HG02571 (cell line): ENCODE measurements at regions not wholly inside any gene's neighbourhood (a gene's known extent, or its start where the extent isn't known, plus 50 kb on each side); places are given as distances from the start of the nearest gene placed in this dataset.

Experiments used
- ATAC-seq: cut with Tn5 transposase; IDR thresholded peaks from one replicate; pipeline ENCODE4 v1.9.1; 2021; ENCODE audit warnings: mild to moderate bottlenecking, moderate library complexity; ENCODE audit not compliant: unreplicated experiment

DNA sequence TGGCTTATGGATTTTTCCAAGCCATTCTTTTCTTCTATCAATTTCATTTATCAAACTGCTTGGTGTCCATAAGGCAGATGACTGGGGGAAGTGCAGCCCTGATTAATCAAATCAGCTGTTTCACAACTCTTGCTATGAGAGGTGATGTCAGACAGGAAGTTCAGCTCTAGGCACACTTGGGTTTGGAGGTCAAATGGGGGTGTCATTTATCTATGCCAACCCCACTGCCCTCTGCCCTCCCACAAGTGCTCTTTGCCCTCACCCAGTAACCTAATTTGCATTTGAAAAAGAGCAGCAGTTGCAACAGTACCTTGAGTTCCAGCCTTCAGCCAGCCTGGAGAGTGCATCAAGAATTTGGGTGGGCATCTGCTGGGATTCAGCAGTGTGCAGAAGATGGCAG lies 431.3 kb upstream of the SPRED2 start:
- no peak for ATAC-seq

DNA sequence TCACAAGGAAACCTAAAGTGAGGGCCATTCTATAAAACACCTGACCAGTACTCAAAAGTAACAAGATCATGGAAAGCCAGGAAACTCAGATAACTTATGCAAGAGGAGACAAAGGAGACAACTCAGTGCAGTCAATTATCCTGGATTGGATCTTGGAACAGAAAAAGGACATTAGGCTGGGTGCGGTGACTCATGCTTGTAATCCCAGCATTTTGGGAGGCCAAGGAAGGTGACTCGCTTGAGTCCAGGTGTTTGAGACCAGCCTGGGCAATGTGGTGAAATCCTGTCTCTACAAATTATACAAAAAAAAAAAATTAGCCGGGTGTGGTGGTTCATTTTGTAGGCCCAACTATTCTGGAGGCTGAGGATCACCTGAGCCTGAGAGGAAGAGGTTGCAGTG lies 424.5 kb upstream of the SPRED2 start:
- ATAC-seq, result no peak

DNA sequence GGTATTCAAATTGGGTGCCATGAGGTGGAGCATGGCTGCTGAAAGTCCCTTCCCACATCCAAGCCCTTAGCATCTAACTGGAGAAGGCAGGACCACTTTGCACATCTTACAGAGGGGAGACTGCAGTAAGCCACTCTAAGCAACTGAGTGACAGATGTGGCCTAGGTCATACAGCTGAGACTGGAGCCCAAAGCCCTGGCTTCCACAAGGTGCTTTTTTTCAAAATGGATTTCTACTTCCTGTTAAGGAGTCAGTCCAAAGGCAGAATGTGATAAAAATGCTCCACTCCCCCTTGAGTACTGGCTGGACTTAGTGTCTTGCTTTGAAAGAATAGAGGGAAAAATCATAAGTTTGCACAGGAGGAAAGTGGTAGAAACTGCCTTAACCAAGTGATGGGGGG lies 424.0 kb upstream of the SPRED2 start:
- no peak for ATAC-seq

DNA sequence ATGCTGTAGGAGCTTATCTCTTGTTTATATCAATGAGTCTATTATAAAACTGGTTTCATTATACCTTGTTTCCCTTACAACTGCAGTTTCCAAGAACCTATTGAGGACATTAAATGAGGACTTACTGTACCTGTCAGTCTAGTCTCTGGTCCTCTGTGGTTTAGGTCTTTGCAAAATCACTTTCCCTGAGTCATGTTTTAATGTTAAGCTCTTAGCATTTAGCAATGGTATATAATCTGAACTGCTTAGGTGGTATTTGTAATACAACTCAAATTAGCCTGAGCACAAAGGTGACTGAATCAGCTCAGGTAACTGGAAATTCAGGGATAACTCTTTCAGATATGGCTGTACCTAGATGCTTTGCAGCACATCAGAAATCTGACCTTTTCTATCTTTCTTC lies 418.3 kb upstream of the SPRED2 start:
- ATAC-seq, result no peak

DNA sequence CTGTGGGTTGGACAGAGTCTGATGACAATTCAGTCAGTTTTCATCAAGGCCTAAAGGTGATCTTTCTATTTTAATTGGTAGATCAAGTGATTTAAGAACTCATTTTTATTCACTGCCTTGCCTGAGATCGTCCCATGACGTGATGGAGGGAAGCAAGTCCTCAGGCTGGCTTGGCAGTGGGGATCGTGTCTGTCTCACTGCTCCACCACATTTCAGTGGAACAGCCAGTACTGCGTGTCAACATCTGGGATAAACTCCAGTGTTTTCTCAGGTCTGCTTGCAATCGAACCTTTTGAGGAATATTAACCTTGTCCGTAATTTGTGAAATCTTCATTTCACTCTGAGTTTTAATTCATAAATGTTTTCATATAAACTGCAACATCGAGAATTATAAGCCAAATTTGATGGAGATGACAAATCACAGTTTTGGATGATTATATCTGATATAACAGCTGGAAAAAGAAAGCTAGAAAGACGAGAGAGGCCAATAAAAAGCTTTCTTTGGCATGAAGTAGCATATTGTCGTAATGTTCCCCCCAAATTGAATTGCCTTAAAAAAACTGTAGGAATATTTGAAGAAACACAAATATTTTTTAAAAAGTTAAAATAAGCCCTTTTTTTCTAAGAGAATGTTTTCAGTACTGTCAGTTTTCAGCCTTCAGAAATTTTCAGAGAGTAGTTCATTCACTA lies 414.7 kb upstream of the SPRED2 start:
- ATAC-seq, result no peak

DNA sequence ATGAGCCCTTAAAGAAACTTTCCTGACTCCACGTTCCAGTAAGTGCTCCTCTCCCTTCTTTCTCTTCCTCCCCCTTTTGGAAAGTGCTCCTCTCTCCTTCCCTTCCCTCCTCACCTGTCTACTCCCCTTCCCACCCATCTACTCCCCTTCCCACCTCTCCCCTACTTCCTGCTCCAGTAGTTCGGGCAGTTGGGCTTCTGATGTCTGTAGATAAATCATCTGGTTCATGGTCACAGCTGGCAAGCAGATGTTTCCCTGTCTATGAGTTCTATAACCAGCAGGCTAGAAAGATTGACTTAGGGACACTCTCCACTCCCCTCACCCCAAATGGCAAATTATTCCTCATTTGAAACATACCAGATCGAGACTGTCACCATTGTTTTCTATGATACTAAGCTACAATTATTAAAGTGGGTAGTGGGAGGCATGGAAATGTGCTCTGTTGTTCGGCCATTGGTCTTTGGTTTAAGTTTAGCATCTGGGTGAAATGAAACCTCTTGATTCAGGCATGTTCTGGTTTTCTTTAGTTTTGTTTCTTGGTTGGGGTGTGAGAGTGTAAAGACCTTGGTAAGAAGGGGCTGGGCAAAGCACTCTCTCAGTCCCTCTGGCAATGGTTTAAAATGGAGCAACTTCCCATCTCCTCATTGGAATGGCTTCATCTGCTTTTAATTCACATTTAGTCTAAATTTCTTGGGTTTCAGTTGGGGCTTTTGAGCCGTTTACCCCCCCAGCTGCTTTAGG lies 413.2 kb upstream of the SPRED2 start:
- ATAC-seq, result no peak

DNA sequence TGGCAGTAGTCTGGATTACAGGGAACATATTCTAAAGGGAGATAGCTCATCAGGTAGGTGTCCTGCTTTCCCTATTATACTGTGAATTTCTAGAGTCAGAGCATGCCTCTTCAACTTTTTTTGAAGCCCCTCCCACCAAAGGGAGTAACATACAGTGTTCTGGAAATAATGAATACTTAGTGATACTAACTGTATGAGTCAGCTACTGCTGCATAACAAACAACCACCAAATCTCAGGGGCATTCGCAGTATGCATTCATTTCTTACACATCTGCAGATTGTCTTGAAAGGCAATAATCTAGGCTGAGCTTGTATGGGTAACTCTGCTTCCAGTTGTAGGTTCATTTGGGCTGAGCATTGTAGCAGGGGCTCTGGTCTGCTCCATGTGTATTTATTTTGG lies 409.7 kb upstream of the SPRED2 start:
- ATAC-seq, result no peak

DNA sequence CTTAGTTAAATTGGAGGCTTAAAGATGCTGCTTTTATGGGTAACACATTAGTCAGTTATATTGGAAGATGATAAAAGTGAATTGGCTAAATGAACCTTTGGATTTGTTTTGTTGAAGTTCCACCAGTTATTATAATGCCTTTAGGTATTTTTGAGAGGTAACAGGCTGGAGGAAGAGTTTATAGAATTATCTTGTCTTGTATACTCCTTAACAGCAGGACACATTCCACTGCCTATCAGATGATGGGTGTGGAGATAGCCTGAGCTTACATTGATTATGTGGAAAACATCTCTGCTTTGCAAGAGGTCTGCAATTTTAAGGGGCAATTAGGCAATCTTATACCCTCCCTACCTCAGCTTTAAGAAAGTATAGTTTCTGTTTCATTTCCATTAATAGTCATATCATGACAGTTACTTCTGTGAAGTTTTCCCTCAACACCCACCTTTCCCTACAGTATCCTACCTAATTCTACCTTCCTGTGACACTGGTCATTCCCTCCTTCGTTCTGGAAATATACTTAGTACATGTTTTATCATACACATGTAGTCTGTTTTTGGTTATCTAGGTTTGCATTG lies 403.7 kb upstream of the SPRED2 start:
- ATAC-seq, result no peak

DNA sequence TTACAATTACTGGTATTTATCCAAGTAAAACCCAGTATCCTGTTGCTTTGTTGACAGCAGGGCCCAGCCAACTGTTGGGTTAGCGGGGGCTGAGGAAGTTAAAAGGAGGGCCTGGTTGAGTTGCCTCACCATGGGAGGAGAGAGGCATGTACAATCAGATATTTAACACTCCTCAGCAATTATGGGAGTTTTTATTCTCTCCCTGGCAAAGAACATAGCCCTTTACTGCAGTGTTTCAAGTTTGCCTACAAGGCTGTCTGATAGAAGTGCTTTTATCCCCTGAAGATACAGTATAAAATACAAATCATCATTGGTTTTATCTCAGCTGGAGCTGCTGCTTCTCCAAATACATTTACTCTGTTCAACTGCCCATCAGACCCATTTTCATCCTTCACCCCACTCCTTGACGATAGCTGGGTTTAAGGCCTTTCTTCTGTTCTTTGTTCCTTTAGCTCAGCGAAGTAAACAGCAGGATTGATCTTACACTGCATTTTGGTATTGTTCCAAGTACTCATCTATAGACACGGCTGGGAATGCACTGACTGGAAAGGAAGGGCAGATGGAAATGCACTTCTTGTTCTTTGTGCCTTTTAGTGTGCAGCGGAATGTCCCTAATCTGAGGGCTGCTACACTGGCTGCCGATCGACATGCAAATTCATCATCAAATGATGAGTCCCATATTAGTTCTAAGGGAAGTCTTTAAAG lies 402.5 kb upstream of the SPRED2 start:
- no peak for ATAC-seq

DNA sequence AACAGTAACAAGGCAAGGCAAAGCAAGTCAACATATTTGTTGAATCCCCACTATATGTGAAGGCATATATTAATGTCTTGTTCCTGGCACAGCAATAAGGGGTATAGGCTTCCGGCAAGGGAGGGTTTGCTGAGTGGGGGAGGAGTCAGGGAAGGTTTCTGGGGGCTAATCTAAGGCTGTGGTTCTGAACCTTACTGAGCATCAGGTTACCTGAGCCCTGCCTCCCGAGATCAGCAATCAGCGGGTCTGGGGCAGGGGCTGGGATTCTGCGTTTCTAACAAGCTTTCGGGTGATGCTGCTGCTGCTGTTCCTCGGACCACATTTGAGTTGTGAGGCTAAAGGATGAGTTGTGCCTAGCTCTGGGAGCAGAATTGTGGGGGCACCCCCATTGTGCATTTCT lies 401.7 kb upstream of the SPRED2 start:
- no peak for ATAC-seq

DNA sequence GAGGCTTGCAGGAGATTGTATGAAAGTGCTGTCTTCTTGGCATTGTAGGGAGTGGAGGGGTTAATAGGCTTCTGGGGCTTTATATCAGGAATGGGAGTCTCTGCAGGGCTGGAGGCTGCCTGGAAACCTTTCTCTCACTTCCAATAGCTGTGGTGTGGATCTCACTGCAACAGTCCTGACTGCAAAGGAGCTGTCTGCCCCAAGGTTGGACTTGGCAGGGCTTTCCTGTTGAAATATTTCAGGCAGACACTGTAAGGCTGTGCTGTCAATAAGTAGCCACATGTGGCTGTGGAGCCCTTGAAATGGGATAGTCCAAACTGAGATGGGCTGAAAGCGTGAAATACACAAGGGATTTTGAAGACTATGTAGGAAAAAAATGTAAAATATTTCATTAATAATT lies 399.1 kb upstream of the SPRED2 start:
- no peak for ATAC-seq

DNA sequence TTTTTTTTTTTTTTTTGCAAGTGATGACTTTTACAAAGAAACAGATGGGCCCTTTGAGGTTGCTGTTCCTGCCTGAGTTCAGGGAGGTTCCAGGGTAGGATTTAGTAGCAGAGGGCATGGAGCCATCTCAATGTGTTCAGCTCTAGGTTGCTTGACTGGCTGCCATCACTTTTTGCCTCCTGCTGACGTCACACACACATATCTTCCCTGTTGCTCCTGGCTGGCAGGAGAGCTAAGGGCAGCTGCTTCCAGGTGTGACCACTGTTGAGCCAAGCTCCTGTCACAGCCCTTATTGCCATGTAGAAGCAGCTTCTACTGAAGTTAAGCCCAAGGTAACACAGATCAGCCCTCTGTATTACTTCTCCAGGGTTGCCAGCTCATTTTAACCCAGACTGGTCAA lies 394.2 kb upstream of the SPRED2 start:
- no peak for ATAC-seq

DNA sequence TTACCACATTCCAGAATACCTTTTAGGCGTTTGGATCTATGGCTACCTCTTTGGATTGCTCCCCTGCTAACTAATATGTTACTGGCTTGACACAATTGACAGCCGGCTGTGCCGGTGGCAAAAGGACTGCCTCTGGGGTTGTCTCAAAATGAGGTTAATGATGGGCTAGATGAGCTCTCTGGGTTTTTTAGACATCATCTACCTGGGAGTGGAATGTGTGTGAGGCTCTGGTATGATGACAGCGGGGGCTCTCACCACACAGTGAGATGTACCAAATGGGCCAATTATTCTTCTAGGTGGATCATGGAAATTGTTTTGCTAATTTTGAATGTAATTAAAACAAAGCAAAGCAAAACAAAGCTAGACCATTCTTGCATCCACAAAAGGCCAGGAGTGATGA lies 391.1 kb upstream of the SPRED2 start:
- no peak for ATAC-seq

DNA sequence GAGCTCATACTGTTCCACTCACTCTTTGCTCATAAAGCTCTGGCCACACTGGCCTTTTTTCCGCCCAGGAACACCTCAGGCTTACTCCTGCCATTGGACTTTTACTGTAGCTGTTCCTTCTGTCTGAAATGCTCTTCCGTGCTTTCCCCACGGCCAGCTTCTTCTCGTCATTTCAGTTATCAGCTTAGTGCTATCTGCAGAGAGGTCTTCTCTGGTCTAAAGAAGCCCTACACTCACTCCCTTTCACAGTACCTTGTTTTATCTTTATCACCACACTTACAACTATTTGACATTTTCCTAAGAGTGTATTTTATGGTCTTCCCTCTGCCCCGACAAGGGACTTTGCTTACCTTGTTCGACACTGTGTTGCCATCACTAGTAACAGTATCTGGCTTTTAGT lies 388.1 kb upstream of the SPRED2 start:
- no peak for ATAC-seq

DNA sequence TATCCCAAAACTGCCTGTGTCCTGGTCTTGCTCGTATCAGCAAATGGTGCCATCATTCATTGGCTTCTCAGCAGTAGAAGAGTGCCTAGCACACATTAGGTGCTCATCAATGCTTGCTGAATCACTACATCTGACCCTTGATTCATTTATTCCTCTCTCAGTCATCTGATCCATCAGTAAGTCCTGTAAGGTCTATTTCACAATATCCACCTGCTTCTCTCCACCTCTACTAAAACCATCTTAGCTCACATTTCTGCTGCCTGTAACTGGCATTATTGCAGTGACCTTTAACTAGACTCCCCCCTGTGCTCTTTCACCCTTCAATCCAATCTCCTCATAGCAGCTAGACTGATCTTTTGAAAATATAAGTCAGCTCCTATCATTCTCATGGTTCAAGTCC lies 387.6 kb upstream of the SPRED2 start:
- ATAC-seq, result no peak

DNA sequence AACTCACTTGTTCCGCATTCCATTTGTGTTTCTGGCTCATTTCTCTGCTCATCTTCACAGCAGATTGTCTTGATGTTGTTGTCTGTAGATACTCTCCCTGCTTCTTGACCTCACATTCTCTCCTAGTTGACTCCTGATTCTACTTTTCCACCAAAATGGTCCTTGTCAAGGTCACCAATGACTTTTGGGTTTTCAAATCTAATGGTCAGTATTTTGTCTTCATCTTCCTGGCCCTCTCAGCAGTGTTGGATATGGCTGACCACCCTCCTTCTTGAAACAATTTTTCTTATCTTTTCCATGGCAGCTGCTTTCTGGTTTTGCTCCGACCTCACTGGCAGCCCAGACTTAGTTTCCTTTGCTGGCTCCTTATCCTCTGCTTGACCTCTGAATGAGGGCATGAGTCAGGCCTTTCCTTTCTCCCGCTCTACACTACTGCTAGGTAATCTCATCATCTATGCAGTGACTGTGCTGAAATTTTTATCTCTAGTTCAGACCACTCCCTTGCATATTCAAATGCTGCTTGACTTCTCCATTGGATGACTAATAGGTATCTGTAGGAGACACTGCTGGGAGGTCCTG lies 386.6 kb upstream of the SPRED2 start:
- no peak for ATAC-seq

DNA sequence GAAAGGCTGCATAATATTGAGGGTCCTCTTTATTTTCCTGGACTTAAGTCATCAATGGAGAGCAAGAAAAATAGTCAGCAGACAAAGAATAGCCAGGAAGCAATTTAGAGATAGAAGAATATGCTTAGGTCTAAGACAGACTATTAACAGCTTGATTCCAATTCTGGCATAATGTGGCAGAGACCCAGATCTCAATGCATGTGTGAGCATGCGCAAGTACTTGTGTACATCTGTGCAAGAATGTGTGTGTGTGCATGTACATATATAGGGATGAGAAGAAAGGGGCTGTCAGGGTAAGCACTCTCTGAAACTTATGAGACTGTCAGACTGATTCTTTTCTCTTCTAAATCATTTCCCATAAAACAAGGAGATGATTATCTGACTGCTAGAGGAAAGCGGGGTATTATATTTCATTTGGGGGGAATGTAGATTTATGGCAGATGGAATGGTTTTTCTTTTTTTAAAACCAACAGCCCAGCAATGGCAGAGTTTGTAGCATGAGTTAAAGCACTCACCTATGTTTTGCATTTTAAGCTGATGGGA lies 381.3 kb upstream of the SPRED2 start:
- ATAC-seq, result no peak

DNA sequence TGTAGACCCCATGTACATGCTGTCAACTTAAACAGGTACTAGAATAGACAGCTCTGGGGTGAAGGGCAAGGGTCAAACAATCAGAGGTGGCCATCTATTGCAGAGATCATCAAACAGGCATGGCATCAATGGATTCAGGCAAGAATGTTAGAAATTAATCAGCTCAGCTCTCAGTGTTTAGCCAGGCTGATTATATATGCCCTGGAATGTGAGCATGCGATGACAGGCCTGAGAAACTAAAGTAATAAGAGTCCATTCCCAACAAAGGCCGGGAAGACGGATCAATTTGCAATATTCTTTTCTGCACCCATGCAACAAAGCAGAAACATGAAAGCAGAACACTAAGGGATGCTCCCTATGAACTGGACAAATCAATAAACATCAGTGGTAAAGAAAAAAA lies 380.5 kb upstream of the SPRED2 start:
- no peak for ATAC-seq

DNA sequence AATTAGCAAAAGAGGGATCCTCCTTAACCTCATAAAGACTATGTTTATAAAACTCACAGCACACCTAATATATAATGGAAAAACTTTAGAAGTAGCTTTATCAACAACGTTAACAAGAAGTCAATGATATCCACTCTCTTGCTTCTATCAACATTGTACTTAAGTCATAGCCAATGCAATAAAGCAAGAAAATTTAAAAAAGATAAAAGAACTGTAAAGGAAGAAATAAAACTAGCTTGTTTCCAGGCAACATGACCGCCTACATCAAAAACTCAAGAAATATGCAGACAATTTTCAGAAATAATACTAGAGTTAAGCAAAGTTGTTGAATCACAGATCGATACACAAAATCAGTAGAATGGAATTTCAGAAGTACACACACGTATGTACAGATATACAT lies 375.5 kb upstream of the SPRED2 start:
- no peak for ATAC-seq

DNA sequence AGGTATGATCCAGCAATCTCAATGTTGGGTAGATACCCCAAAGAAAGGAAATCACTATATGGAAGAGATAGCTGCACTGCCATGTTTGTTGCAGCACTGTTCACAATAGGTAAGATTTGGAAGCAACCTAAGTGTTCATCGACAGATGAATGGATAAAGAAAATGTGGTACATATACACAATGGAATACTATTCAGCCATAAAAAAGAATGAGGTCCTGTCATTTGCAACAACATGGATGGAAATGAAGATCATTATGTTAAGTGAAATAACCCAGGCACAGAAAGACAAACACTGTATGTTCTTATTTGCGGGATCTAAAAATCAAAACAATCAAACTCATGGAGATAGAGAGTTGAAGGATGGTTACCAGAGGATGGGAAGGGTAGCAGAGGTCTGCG lies 372.4 kb upstream of the SPRED2 start:
- no peak for ATAC-seq

DNA sequence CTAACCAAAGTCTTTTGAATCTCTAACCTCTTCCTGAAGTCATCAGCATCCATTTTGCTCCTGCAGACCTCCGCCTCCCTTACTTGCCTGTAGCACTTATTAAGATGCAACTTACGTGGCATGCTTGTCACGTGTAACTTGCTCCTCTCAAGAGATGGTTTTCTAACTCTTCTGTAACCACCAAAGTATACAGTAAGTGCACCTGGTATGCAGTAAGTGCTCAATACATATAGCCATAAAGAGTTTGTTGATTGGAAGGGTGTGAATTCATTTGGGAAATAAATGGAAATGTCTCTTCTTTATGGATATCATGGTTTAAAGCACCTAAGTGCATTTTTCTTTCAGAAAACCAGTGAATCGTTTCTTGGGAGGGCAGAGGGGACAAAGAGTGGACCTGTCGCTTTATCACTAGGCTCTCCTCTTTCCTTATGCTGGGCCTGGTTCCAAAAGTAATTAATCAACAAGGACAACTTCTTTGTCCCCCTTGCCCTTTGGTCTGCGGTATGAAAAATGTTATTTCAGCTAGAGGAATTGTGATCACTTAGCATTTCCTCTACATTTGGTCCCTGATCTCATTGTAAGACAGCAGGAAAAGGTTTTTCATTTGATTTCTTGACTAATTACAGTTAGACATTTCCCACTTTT lies 370.0 kb upstream of the SPRED2 start:
- ATAC-seq, result no peak
